Liver (tissue), 8 donors: ENCODE measurements at regions not wholly inside any gene's neighbourhood (a gene's known extent, or its start where the extent isn't known, plus 50 kb on each side); places are given as distances from the start of the nearest gene placed in this dataset.
A peak's percentile ranks its signal among the peaks of the same experiment; 100 is the strongest.

Source experiments
- DNase-seq: peaks from one replicate; pipeline ENCODE4 v3.0.0-alpha.2; 2017; ENCODE audit warnings: low spot score
- H3K27ac ChIP-seq, 2 donors: one replicate each; pipeline ENCODE4 v1.7.0; 2013; ENCODE audit warnings: inconsistent platforms in 2 of 2, low read length in 2 of 2, control low read depth in 1 of 2, low read depth in 1 of 2, mild to moderate bottlenecking in 1 of 2
- H3K27me3 ChIP-seq, 4 donors: one replicate each; pipeline versions ENCODE4 v1.6.1 to v1.7.0; 2013; ENCODE audit warnings: low read length in 3 of 4, inconsistent platforms in 1 of 4, mild to moderate bottlenecking in 1 of 4, moderate library complexity in 1 of 4; ENCODE audit not compliant: control insufficient read depth in 4 of 4, insufficient read depth in 4 of 4
- H3K36me3 ChIP-seq, 4 donors: one replicate each; pipeline versions ENCODE4 v1.6.1 to v1.7.0; 2013; ENCODE audit warnings: low read length in 3 of 4, mild to moderate bottlenecking in 3 of 4, low read depth in 1 of 4, moderate library complexity in 1 of 4; ENCODE audit not compliant: control insufficient read depth in 4 of 4, insufficient read depth in 3 of 4
- H3K4me1 ChIP-seq, 4 donors: one replicate each; pipeline versions ENCODE4 v1.6.1 to v1.7.0; 2013; ENCODE audit warnings: low read length in 3 of 4, mild to moderate bottlenecking in 3 of 4, moderate library complexity in 1 of 4; ENCODE audit not compliant: control insufficient read depth in 4 of 4, insufficient read depth in 4 of 4
- H3K4me3 ChIP-seq, 3 donors: one replicate each; pipeline versions ENCODE4 v1.6.1 to v1.7.0; 2013; ENCODE audit warnings: low read length in 3 of 3, control low read depth in 1 of 3, low read depth in 1 of 3, mild to moderate bottlenecking in 1 of 3
- H3K9ac ChIP-seq, 2 donors: one replicate each; pipeline ENCODE4 v1.7.0; 2013; ENCODE audit warnings: low read length in 2 of 2, mild to moderate bottlenecking in 2 of 2, moderate library complexity in 2 of 2, control low read depth in 1 of 2, low read depth in 1 of 2
- H3K9me3 ChIP-seq, 4 donors: one replicate each; pipeline versions ENCODE4 v1.6.1 to v1.7.0; 2013; ENCODE audit warnings: low read length in 3 of 4; ENCODE audit not compliant: control insufficient read depth in 4 of 4
- EGR1 ChIP-seq, 2 donors: IDR thresholded peaks; 2 replicates each; pipeline ENCODE4 v1.6.1; 2016 to 2018; ENCODE audit warnings: antibody characterized with exemption in 2 of 2, low read depth in 2 of 2
- FOXA1 ChIP-seq: IDR thresholded peaks from 2 replicates; pipeline ENCODE4 v1.6.1; 2016; ENCODE audit warnings: antibody characterized with exemption
- FOXA2 ChIP-seq: IDR thresholded peaks from 2 replicates; pipeline ENCODE4 v1.6.1; 2016; ENCODE audit warnings: antibody characterized with exemption
- GABPA ChIP-seq, 2 donors: IDR thresholded peaks in 1 of 2; conservative IDR thresholded peaks in 1 of 2; 2 replicates each; pipeline ENCODE4 v1.6.1; 2016; ENCODE audit warnings: antibody characterized with exemption in 2 of 2, mild to moderate bottlenecking in 1 of 2, moderate library complexity in 1 of 2
- HNF4A ChIP-seq, 2 donors: conservative IDR thresholded peaks; 2 replicates each; pipeline ENCODE4 v1.6.1; 2016; ENCODE audit warnings: antibody characterized with exemption in 2 of 2, mild to moderate bottlenecking in 2 of 2
- HNF4G ChIP-seq: IDR thresholded peaks from 2 replicates; pipeline ENCODE4 v1.6.1; 2016; ENCODE audit warnings: antibody characterized with exemption
- JUND ChIP-seq, 2 donors: IDR thresholded peaks; 2 replicates each; pipeline ENCODE4 v1.6.1; 2016; ENCODE audit warnings: antibody characterized with exemption in 2 of 2
- NR2F2 ChIP-seq: IDR thresholded peaks from 2 replicates; pipeline ENCODE4 v1.6.1; 2016; ENCODE audit warnings: antibody characterized with exemption
- RAD21 ChIP-seq, 2 donors: IDR thresholded peaks; 2 replicates each; pipeline ENCODE4 v1.6.1; 2016; ENCODE audit warnings: antibody characterized with exemption in 2 of 2, mild to moderate bottlenecking in 2 of 2
- REST ChIP-seq: IDR thresholded peaks from 2 replicates; pipeline ENCODE4 v1.6.1; 2016; ENCODE audit warnings: antibody characterized with exemption, mild to moderate bottlenecking
- SP1 ChIP-seq: IDR thresholded peaks from 2 replicates; pipeline ENCODE4 v1.6.1; 2018; ENCODE audit warnings: antibody characterized with exemption, mild to moderate bottlenecking
- TAF1 ChIP-seq: conservative IDR thresholded peaks from 2 replicates; pipeline ENCODE4 v1.6.1; 2016; ENCODE audit warnings: antibody characterized with exemption, mild to moderate bottlenecking
- YY1 ChIP-seq: IDR thresholded peaks from 2 replicates; pipeline ENCODE4 v1.6.1; 2016; ENCODE audit warnings: antibody characterized with exemption, mild to moderate bottlenecking
- ZBTB33 ChIP-seq: IDR thresholded peaks from 2 replicates; pipeline ENCODE4 v1.6.1; 2016; ENCODE audit warnings: antibody characterized with exemption
- WGBS: extraction: QIAGEN DNeasy Blood & Tissue Kit; methylation state at CpG from one replicate; pipeline ENCODE4 v1.1.7; 2013; 5-methylcytosine and 5-hydroxymethylcytosine counted together
- TF ChIP-seq, protein P1 (sequence below): IDR thresholded peaks from 2 replicates; pipeline ENCODE4 v1.6.1; 2016; ENCODE audit warnings: antibody characterized with exemption
- TF ChIP-seq, protein P2 (sequence below): fragments of 150-350 bp; IDR thresholded peaks from 2 replicates; pipeline ENCODE4 v1.5.1; 2017; ENCODE audit warnings: improper control_type of control experiment, low read depth, low read length; ENCODE audit not compliant: missing input control
- donor health status: healthy.
- donor health status: healthy.
- donor health status: healthy.
- donor health status: healthy.
- donor health status: healthy.

DNA sequence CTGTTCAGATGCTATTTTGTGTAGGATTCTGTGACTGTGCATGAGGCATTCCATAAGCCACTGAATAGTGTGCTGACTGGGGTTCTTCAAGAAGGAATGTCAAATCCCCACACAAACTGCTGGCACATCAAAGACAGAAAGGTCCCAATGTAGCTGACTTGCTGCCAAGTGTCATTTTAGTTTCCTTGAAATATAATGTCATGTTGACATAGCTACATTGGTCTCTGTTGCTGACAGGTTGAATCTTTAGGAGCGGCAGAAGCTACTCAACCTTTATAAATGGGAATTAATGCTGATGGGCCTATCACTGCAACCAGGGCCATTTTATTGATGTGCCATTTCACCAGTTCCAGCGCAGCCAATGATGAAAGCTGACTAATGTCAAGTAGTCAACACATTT is 1110.7 kb upstream of the B3GALT2 start:
- H3K36me3 ChIP-seq = no peaks in the 10 kb centered on the region
- no peaks in the 10 kb centered on the region for H3K27me3 ChIP-seq
- no peak overlapping the region for H3K9ac ChIP-seq
- no peaks in the 10 kb centered on the region for H3K4me1 ChIP-seq
- H3K27ac ChIP-seq = no peak overlapping the region
- WGBS = 93% methylated on average over 2 of the region's 2 CpGs
- TF ChIP-seq YY1 (no peak), ZBTB33 (no peak), REST (no peak), HNF4A (conservative IDR thresholded peaks at IDR 0.05) (no peak), EGR1 (IDR thresholded peaks at IDR 0.05; ENCODE audit: low read depth in 2 of 2) (no peak), JUND (IDR thresholded peaks at IDR 0.05) (no peak), HNF4G (no peak), TAF1 (no peak), SP1 (no peak), GABPA (IDR thresholded peaks at IDR 0.05 in 1 of 2, conservative IDR thresholded peaks at IDR 0.05 in 1 of 2) (no peak), FOXA2 (no peak)
- TF ChIP-seq, protein P1, sequence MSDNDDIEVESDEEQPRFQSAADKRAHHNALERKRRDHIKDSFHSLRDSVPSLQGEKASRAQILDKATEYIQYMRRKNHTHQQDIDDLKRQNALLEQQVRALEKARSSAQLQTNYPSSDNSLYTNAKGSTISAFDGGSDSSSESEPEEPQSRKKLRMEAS = no peak
- H3K4me3 ChIP-seq = no peak overlapping the region
- no peaks in the 10 kb centered on the region for H3K9me3 ChIP-seq
- DNase-seq = no peak

- 68% methylated on average over 2 of the region's 2 CpGs for WGBS
- H3K9ac ChIP-seq = no peak overlapping the region
- no peak for TF ChIP-seq FOXA1
- TF ChIP-seq HNF4G = no peak
- TF ChIP-seq TAF1 = no peak
- no peak for TF ChIP-seq JUND (IDR thresholded peaks at IDR 0.05)
- no peak for TF ChIP-seq NR2F2
Observed at GRCh38 chr1:194296201-194296600, 1109.8 kb upstream of the B3GALT2 start.

DNA sequence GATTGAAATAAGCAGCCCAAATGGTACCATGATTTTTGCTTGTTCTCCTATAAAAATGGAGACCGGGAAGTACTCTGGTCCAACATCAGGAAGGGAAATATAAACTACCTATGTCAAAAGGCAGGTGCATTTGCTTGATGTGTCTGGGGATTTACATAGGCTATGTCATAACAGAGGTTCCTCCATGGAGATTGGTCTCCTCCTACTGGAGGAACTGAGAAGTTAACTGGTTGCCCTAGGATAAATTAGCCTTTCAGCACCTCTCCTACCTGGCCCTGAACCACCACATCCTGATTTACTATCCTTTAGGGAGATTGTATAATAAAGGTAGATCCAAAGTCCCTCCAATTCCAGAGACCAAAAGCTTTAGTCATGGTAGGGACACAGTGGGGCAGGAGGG is 1109.3 kb upstream of the B3GALT2 start:
- H3K4me1 ChIP-seq = no peaks in the 10 kb centered on the region
- WGBS = 33% methylated on average over 1 of the region's 1 CpG
- no peaks in the 10 kb centered on the region for H3K9me3 ChIP-seq
- no peak overlapping the region for H3K9ac ChIP-seq
- no peaks in the 10 kb centered on the region for H3K27me3 ChIP-seq
- peak; percentile 92 to 94 for TF ChIP-seq RAD21 (IDR thresholded peaks at IDR 0.05)
- TF ChIP-seq JUND (IDR thresholded peaks at IDR 0.05) = no peak
- TF ChIP-seq, protein P2, sequence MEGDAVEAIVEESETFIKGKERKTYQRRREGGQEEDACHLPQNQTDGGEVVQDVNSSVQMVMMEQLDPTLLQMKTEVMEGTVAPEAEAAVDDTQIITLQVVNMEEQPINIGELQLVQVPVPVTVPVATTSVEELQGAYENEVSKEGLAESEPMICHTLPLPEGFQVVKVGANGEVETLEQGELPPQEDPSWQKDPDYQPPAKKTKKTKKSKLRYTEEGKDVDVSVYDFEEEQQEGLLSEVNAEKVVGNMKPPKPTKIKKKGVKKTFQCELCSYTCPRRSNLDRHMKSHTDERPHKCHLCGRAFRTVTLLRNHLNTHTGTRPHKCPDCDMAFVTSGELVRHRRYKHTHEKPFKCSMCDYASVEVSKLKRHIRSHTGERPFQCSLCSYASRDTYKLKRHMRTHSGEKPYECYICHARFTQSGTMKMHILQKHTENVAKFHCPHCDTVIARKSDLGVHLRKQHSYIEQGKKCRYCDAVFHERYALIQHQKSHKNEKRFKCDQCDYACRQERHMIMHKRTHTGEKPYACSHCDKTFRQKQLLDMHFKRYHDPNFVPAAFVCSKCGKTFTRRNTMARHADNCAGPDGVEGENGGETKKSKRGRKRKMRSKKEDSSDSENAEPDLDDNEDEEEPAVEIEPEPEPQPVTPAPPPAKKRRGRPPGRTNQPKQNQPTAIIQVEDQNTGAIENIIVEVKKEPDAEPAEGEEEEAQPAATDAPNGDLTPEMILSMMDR = peak; percentile 76
- no peak overlapping the region for H3K4me3 ChIP-seq
- no peak for DNase-seq
- no peaks in the 10 kb centered on the region for H3K36me3 ChIP-seq
- H3K27ac ChIP-seq = no peak overlapping the region

More at GRCh38 chr1:194296201-194296600, 1109.8 kb upstream of the B3GALT2 start:
- H3K36me3 ChIP-seq = no peaks in the 10 kb centered on the region
- DNase-seq = no peak
- no peak overlapping the region for H3K4me3 ChIP-seq
- no peak overlapping the region for H3K27ac ChIP-seq
- no peaks in the 10 kb centered on the region for H3K4me1 ChIP-seq
- H3K9me3 ChIP-seq = no peaks in the 10 kb centered on the region
- no peaks in the 10 kb centered on the region for H3K27me3 ChIP-seq
